Gastrocnemius medialis (tissue), 4 donors: ENCODE measurements at regions not wholly inside any gene's neighbourhood (a gene's known extent, or its start where the extent isn't known, plus 50 kb on each side); places are given as distances from the start of the nearest gene placed in this dataset.

ENCODE experiments used
- ATAC-seq, 2 donors: fragments of 150-250 bp; one replicate each; pipeline ENCODE4 v1.9.1; 2016
- DNase-seq, 2 donors: peaks; one replicate each; pipeline ENCODE4 v3.0.0-alpha.2; 2019
- H3K27ac ChIP-seq, 4 donors: fragments of 200-600 bp; sonication (generic); 1 replicate in 1 of 4; 2 replicates in 3 of 4; pipeline ENCODE4 v1.5.1; 2016 to 2018; ENCODE audit warnings: mild to moderate bottlenecking in 2 of 4, moderate library complexity in 1 of 4
- H3K27me3 ChIP-seq, 3 donors: fragments of 200-600 bp; sonication (generic) in 2 of 3; 1 replicate in 1 of 3; 2 replicates in 2 of 3; pipeline versions ENCODE4 v1.5.1 to v1.6.0; 2016 to 2019; ENCODE audit warnings: mild to moderate bottlenecking in 1 of 3, moderate library complexity in 1 of 3
- H3K36me3 ChIP-seq, 2 donors: fragments of 200-600 bp; sonication (generic) in 1 of 2; one replicate each; pipeline ENCODE4 v1.5.1; 2017 to 2018
- H3K4me1 ChIP-seq, 2 donors: fragments of 200-600 bp; sonication (generic) in 1 of 2; one replicate each; pipeline ENCODE4 v1.5.1; 2016 to 2017; ENCODE audit warnings: mild to moderate bottlenecking in 2 of 2
- H3K4me3 ChIP-seq, 4 donors: fragments of 200-600 bp; sonication (generic) in 3 of 4; 1 replicate in 1 of 4; 2 replicates in 3 of 4; pipeline ENCODE4 v1.5.1; 2016 to 2019; ENCODE audit warnings: mild to moderate bottlenecking in 2 of 4
- H3K9me3 ChIP-seq, 3 donors: fragments of 200-600 bp; sonication (generic) in 2 of 3; 1 replicate in 1 of 3; 2 replicates in 2 of 3; pipeline ENCODE4 v1.5.1; 2016 to 2019
- CTCF ChIP-seq, 5 experiments: fragments of 450-650 bp in 3 of 5; fragments of 200-600 bp in 2 of 5; sonication (generic) in 2 of 5; IDR thresholded peaks in 4 of 5; conservative IDR thresholded peaks in 1 of 5; 1 replicate in 4 of 5; 2 replicates in 1 of 5; pipeline ENCODE4 v1.5.1; 2016 to 2019; ENCODE audit warnings: antibody characterized with exemption in 5 of 5, mild to moderate bottlenecking in 3 of 5, moderate library complexity in 3 of 5
- POLR2A ChIP-seq, 2 donors: fragments of 450-650 bp; IDR thresholded peaks; one replicate each; pipeline ENCODE4 v1.6.1; 2017; ENCODE audit warnings: antibody characterized with exemption in 2 of 2, mild to moderate bottlenecking in 2 of 2, moderate library complexity in 2 of 2
- in situ Hi-C, 4 donors: fragments of 200-750 bp; cut with MboI; loops; one replicate each; pipeline versions ENCODE4 v1.15.0 to v1.8.0; 2017; ENCODE audit warnings: low sequenced_read_pairs in 4 of 4
- intact Hi-C: fragments of 100-400 bp; cut with DNase I; formaldehyde crosslinking; loops from one replicate; pipeline ENCODE4 v1.15.1; 2023; ENCODE audit warnings: low total_unique reads

GRCh38 chrX:45353456-45353855 is 152.8 kb upstream of the DIPK2B start:
- Histone ChIP-seq H3K4me3 (no peak overlapping the region), H3K27me3 (no peaks in the 10 kb centered on the region), H3K27ac (no peak overlapping the region), H3K36me3 (no peaks in the 10 kb centered on the region), H3K9me3 (peaks cover 0 to 10% (median 0%) of the 10 kb centered on the region in 3 donors), H3K4me1 (no peaks in the 10 kb centered on the region)
- ATAC-seq (no peak), DNase-seq (no peak)
- in situ Hi-C loops, result no loop called here
- no peak for TF ChIP-seq CTCF (IDR thresholded peaks at IDR 0.05 in 4 of 5, conservative IDR thresholded peaks at IDR 0.05 in 1 of 5)
- no peak for TF ChIP-seq POLR2A (IDR thresholded peaks at IDR 0.05)
- intact Hi-C loops, result no loop called here

- Histone ChIP-seq H3K36me3 (no peaks in the 10 kb centered on the region), H3K27me3 (no peaks in the 10 kb centered on the region), H3K9me3 (peaks cover 0 to 10% (median 0%) of the 10 kb centered on the region in 3 donors), H3K27ac (no peak overlapping the region), H3K4me1 (no peaks in the 10 kb centered on the region), H3K4me3 (no peak overlapping the region)
- intact Hi-C loops, result no loop called here
- in situ Hi-C loops, result no loop called here
- TF ChIP-seq POLR2A (IDR thresholded peaks at IDR 0.05), result no peak
- no peak for TF ChIP-seq CTCF (IDR thresholded peaks at IDR 0.05 in 4 of 5, conservative IDR thresholded peaks at IDR 0.05 in 1 of 5)
- DNase-seq (no peak), ATAC-seq (no peak)
Measured at GRCh38 chrX:45352611-45353010, 151.9 kb upstream of the DIPK2B start.

GRCh38 chrX:45351478-45351877 is 150.8 kb upstream of the DIPK2B start:
- ATAC-seq (no peak), DNase-seq (no peak)
- H3K9me3 ChIP-seq, result peaks cover 0 to 5% (median 0%) of the 10 kb centered on the region in 3 donors
- TF ChIP-seq CTCF (IDR thresholded peaks at IDR 0.05 in 4 of 5, conservative IDR thresholded peaks at IDR 0.05 in 1 of 5), result no peak
- TF ChIP-seq POLR2A (IDR thresholded peaks at IDR 0.05), result no peak
- H3K4me1 ChIP-seq, result no peaks in the 10 kb centered on the region
- no peak overlapping the region for H3K27ac ChIP-seq
- in situ Hi-C loops (no loop called here), intact Hi-C loops (no loop called here)
- no peak overlapping the region for H3K4me3 ChIP-seq
- no peaks in the 10 kb centered on the region for H3K27me3 ChIP-seq
- no peaks in the 10 kb centered on the region for H3K36me3 ChIP-seq

- H3K27ac ChIP-seq, result no peak overlapping the region
- H3K9me3 ChIP-seq, result no peaks in the 10 kb centered on the region
Measured at GRCh38 chrX:45348296-45348695, 147.6 kb upstream of the DIPK2B start.

More at GRCh38 chrX:45348296-45348695, 147.6 kb upstream of the DIPK2B start:
- Histone ChIP-seq H3K4me3 (no peak overlapping the region), H3K4me1 (no peaks in the 10 kb centered on the region), H3K27me3 (peaks cover 0 to 5% (median 0%) of the 10 kb centered on the region in 3 donors), H3K36me3 (no peaks in the 10 kb centered on the region)
- ATAC-seq, result no peak
- no peak for DNase-seq
- intact Hi-C loops (no loop called here), in situ Hi-C loops (loop anchor here in 1 of 4 donors (25.0 kb wide), 1 partner anchor 1064 kb away; no protein-coding TSS in a partner anchor)
- no peak for TF ChIP-seq CTCF (IDR thresholded peaks at IDR 0.05 in 4 of 5, conservative IDR thresholded peaks at IDR 0.05 in 1 of 5)
- no peak for TF ChIP-seq POLR2A (IDR thresholded peaks at IDR 0.05)
